Tibial nerve (tissue), 4 donors: ENCODE measurements at regions not wholly inside any gene's neighbourhood (a gene's known extent, or its start where the extent isn't known, plus 50 kb on each side); places are given as distances from the start of the nearest gene placed in this dataset.

Experiments
- EP300 ChIP-seq, 2 donors: sonication (generic); formaldehyde crosslinking; IDR thresholded peaks; one replicate each; pipeline ENCODE4 v1.6.1; 2017; ENCODE audit warnings: antibody characterized with exemption in 2 of 2, mild to moderate bottlenecking in 1 of 2
- TF ChIP-seq, protein P1 (sequence below), 5 experiments: fragments of 200-600 bp in 3 of 5; fragments of 450-650 bp in 2 of 5; sonication (generic) in 3 of 5; IDR thresholded peaks; one replicate each; pipeline ENCODE4 v1.5.1; 2016 to 2019; ENCODE audit warnings: antibody characterized with exemption in 5 of 5, mild to moderate bottlenecking in 3 of 5, moderate library complexity in 2 of 5

GRCh38 chr16:82412770-82413169, 214.0 kb upstream of the CDH13 start:
- TF ChIP-seq, protein P1, sequence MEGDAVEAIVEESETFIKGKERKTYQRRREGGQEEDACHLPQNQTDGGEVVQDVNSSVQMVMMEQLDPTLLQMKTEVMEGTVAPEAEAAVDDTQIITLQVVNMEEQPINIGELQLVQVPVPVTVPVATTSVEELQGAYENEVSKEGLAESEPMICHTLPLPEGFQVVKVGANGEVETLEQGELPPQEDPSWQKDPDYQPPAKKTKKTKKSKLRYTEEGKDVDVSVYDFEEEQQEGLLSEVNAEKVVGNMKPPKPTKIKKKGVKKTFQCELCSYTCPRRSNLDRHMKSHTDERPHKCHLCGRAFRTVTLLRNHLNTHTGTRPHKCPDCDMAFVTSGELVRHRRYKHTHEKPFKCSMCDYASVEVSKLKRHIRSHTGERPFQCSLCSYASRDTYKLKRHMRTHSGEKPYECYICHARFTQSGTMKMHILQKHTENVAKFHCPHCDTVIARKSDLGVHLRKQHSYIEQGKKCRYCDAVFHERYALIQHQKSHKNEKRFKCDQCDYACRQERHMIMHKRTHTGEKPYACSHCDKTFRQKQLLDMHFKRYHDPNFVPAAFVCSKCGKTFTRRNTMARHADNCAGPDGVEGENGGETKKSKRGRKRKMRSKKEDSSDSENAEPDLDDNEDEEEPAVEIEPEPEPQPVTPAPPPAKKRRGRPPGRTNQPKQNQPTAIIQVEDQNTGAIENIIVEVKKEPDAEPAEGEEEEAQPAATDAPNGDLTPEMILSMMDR (IDR thresholded peaks at IDR 0.05), result no peak
- no peak for TF ChIP-seq EP300 (IDR thresholded peaks at IDR 0.05)
